Tongue (tissue), 1 donor: ENCODE measurements at regions not wholly inside any gene's neighbourhood (a gene's known extent, or its start where the extent isn't known, plus 50 kb on each side); places are given as distances from the start of the nearest gene placed in this dataset.
A peak's percentile ranks its signal among the peaks of the same experiment; 100 is the strongest.

Experiments
- DNase-seq: peaks from one replicate; pipeline ENCODE4 v3.0.0-alpha.2; 2015

GRCh38 chr2:234189786-234190300 is 139.3 kb downstream of the SPP2 start:
- no peak for DNase-seq

- DNase-seq, result no peak
These were observed 138.7 kb downstream of the SPP2 start for GRCh38 chr2:234189230-234189629.

- DNase-seq, result no peak
These were observed 137.2 kb downstream of the SPP2 start for GRCh38 chr2:234187646-234188174.

GRCh38 chr2:234181121-234181520 is 130.6 kb downstream of the SPP2 start:
- DNase-seq, result no peak

GRCh38 chr2:234179031-234179363 is 128.5 kb downstream of the SPP2 start:
- DNase-seq, result no peak

- no peak for DNase-seq
These were observed 128.0 kb downstream of the SPP2 start for GRCh38 chr2:234178330-234179030.

- DNase-seq, result no peak
These were observed 125.1 kb downstream of the SPP2 start for GRCh38 chr2:234175649-234176048.

GRCh38 chr2:234174742-234175141 is 124.2 kb downstream of the SPP2 start:
- DNase-seq, result no peak

- DNase-seq, result no peak
These were observed 122.0 kb downstream of the SPP2 start for GRCh38 chr2:234172532-234172931.

- DNase-seq, result peak; percentile 20
These were observed 121.6 kb downstream of the SPP2 start for GRCh38 chr2:234172066-234172465.

- no peak for DNase-seq
These were observed 121.2 kb downstream of the SPP2 start for GRCh38 chr2:234171666-234172065.

- no peak for DNase-seq
These were observed 119.2 kb downstream of the SPP2 start for GRCh38 chr2:234169674-234170073.

- DNase-seq, result peak; percentile 58
These were observed 118.4 kb downstream of the SPP2 start for GRCh38 chr2:234168605-234169570.

- DNase-seq, result no peak
These were observed 116.0 kb downstream of the SPP2 start for GRCh38 chr2:234166531-234166930.

- DNase-seq, result peak; percentile 19
These were observed 114.9 kb downstream of the SPP2 start for GRCh38 chr2:234165421-234165820.

- no peak for DNase-seq
These were observed 114.3 kb downstream of the SPP2 start for GRCh38 chr2:234164493-234165413.

GRCh38 chr2:234163510-234164045 is 113.1 kb downstream of the SPP2 start:
- no peak for DNase-seq

GRCh38 chr2:234162861-234163260 is 112.4 kb downstream of the SPP2 start:
- no peak for DNase-seq

GRCh38 chr2:234161932-234162331 is 111.4 kb downstream of the SPP2 start:
- no peak for DNase-seq

GRCh38 chr2:234158812-234159211 is 108.3 kb downstream of the SPP2 start:
- DNase-seq, result no peak

GRCh38 chr2:234157817-234158588 is 107.5 kb downstream of the SPP2 start:
- DNase-seq, result no peak
